ENCODE measurements at regions not wholly inside any gene's neighbourhood (a gene's known extent, or its start where the extent isn't known, plus 50 kb on each side); places are given as distances from the start of the nearest gene placed in this dataset.

GRCh38 chr4:17093481-17093880, 195.0 kb upstream of the LDB2 start:
- no peak overlapping the region for H3K4me2 ChIP-seq
- peaks cover 9% of the 10 kb centered on the region for H3K9me2 ChIP-seq (ENCODE audit: insufficient read depth)
- Mint-ChIP-seq H3K36me3 (ENCODE audit: low read depth) (no peaks in the 10 kb centered on the region), H3K27ac (no peak overlapping the region), H3K4me3 (no peak overlapping the region), H3K9me3 (no peaks in the 10 kb centered on the region), H3K27me3 (ENCODE audit: insufficient read depth, low read depth, poor library complexity) (peaks cover 2% of the 10 kb centered on the region), H3K4me1 (peaks cover 24% of the 10 kb centered on the region; the same call in 2 of the 3 replicates)
- DNase-seq (ENCODE audit: low spot score) (no peak), ATAC-seq (no peak)
- H3K27ac ChIP-seq (ENCODE audit: low read depth): no peak overlapping the region
- no peaks in the 10 kb centered on the region for H3K79me2 ChIP-seq (replicated peaks; ENCODE audit: insufficient read depth)
- no peaks in the 10 kb centered on the region for H3F3A ChIP-seq (replicated peaks; ENCODE audit: low read depth)
- peaks cover 13% of the 10 kb centered on the region for H3K4me1 ChIP-seq (ENCODE audit: insufficient read depth)
- no peaks in the 10 kb centered on the region for H3K36me3 ChIP-seq (ENCODE audit: insufficient read depth)
- H3K27me3 ChIP-seq (ENCODE audit: insufficient read depth): no peaks in the 10 kb centered on the region
- TF ChIP-seq NANOG (IDR thresholded peaks at IDR 0.05; ENCODE audit: borderline replicate concordance): no peak
- TF ChIP-seq EZH2 (IDR thresholded peaks at IDR 0.05; ENCODE audit: low read depth, unreplicated experiment): no peak
- TF ChIP-seq ZNF331 (CRISPR knock-in tag; IDR thresholded peaks at IDR 0.05; ENCODE audit: low read depth): no peak
- no peak for TF ChIP-seq CREB1 (CRISPR knock-in tag; IDR thresholded peaks at IDR 0.05; ENCODE audit: low read depth)
- TF ChIP-seq ETS1 (IDR thresholded peaks at IDR 0.05): no peak
- TF ChIP-seq STAT1 (IDR thresholded peaks at IDR 0.05; ENCODE audit: unreplicated experiment): no peak
- TF ChIP-seq JUNB (IDR thresholded peaks at IDR 0.05; ENCODE audit: unreplicated experiment): no peak
- TF ChIP-seq CTCF (conservative IDR thresholded peaks at IDR 0.05; ENCODE audit: low read depth in 2 of 2): no peak
- no peak for TF ChIP-seq POLR2AphosphoS5 (IDR thresholded peaks at IDR 0.05; ENCODE audit: low read depth)
- no peak for TF ChIP-seq ZNF114 (CRISPR knock-in tag; IDR thresholded peaks at IDR 0.05)
- TF ChIP-seq EZH2phosphoT487 (IDR thresholded peaks at IDR 0.05; ENCODE audit: unreplicated experiment): no peak
- H3K4me3 ChIP-seq: no peak overlapping the region
- no peak overlapping the region; the same call in 1 of the 2 replicates for H2AFZ ChIP-seq
- H4K20me1 ChIP-seq (replicated peaks; ENCODE audit: insufficient read depth): no peaks in the 10 kb centered on the region

- H3K27me3 Mint-ChIP-seq (ENCODE audit: insufficient read depth, low read depth, poor library complexity): peaks cover 2% of the 10 kb centered on the region
- H3K4me1 ChIP-seq (ENCODE audit: insufficient read depth): peaks cover 13% of the 10 kb centered on the region
- no peak overlapping the region for H3K27ac ChIP-seq (ENCODE audit: low read depth)
- TF ChIP-seq ZNF331 (CRISPR knock-in tag; IDR thresholded peaks at IDR 0.05; ENCODE audit: low read depth): no peak
- TF ChIP-seq EZH2phosphoT487 (IDR thresholded peaks at IDR 0.05; ENCODE audit: unreplicated experiment): no peak
- no peak for TF ChIP-seq ZNF462 (CRISPR knock-in tag; IDR thresholded peaks at IDR 0.05)
- no peak for TF ChIP-seq NANOG (IDR thresholded peaks at IDR 0.05; ENCODE audit: borderline replicate concordance)
Measured at GRCh38 chr4:17092736-17093437, 194.4 kb upstream of the LDB2 start.

More at GRCh38 chr4:17092736-17093437, 194.4 kb upstream of the LDB2 start:
- DNase-seq (ENCODE audit: low spot score): no peak
- peaks cover 13% of the 10 kb centered on the region for H3K9me2 ChIP-seq (ENCODE audit: insufficient read depth)
- H3K79me2 ChIP-seq (replicated peaks; ENCODE audit: insufficient read depth): no peaks in the 10 kb centered on the region
- no peak for ATAC-seq
- no peaks in the 10 kb centered on the region for H3K27me3 ChIP-seq (ENCODE audit: insufficient read depth)
- H3K36me3 Mint-ChIP-seq (ENCODE audit: low read depth): no peaks in the 10 kb centered on the region
- H3K4me2 ChIP-seq: no peak overlapping the region
- no peaks in the 10 kb centered on the region for H3K36me3 ChIP-seq (ENCODE audit: insufficient read depth)
- no peak overlapping the region; the same call in 1 of the 2 replicates for H2AFZ ChIP-seq
- H3K4me3 Mint-ChIP-seq: no peak overlapping the region
- H3F3A ChIP-seq (replicated peaks; ENCODE audit: low read depth): no peaks in the 10 kb centered on the region
- peaks cover 24% of the 10 kb centered on the region; the same call in 2 of the 3 replicates for H3K4me1 Mint-ChIP-seq
- H4K20me1 ChIP-seq (replicated peaks; ENCODE audit: insufficient read depth): no peaks in the 10 kb centered on the region
- H3K4me3 ChIP-seq: no peak overlapping the region
- no peak overlapping the region for H3K27ac Mint-ChIP-seq
- no peaks in the 10 kb centered on the region for H3K9me3 Mint-ChIP-seq

Data from GM23338 (cell line).